ENCODE measurements at regions not wholly inside any gene's neighbourhood (a gene's known extent, or its start where the extent isn't known, plus 50 kb on each side); places are given as distances from the start of the nearest gene placed in this dataset.
A peak's percentile ranks its signal among the peaks of the same experiment; 100 is the strongest.

GRCh38 chr16:87230571-87230970 is 86.6 kb downstream of the C16orf95 start:
- no peak for DNase-seq (ENCODE audit: low spot score)

GRCh38 chr16:87231295-87231694 is 85.9 kb downstream of the C16orf95 start:
- no peak for DNase-seq (ENCODE audit: low spot score)

GRCh38 chr16:87231911-87232310 is 85.3 kb downstream of the C16orf95 start:
- no peak for DNase-seq (ENCODE audit: low spot score)

GRCh38 chr16:87233928-87234327 is 83.3 kb downstream of the C16orf95 start:
- DNase-seq (ENCODE audit: low spot score), result peak; percentile 45

GRCh38 chr16:87234601-87235000 is 82.6 kb downstream of the C16orf95 start:
- no peak for DNase-seq (ENCODE audit: low spot score)

GRCh38 chr16:87235810-87236515 is 81.2 kb downstream of the C16orf95 start:
- DNase-seq (ENCODE audit: low spot score), result no peak

GRCh38 chr16:87236516-87237115 is 80.6 kb downstream of the C16orf95 start:
- DNase-seq (ENCODE audit: low spot score), result no peak

- no peak for DNase-seq (ENCODE audit: low spot score)
These were observed 78.9 kb downstream of the C16orf95 start for GRCh38 chr16:87238361-87238715.

GRCh38 chr16:87239545-87239944 is 77.6 kb downstream of the C16orf95 start:
- DNase-seq (ENCODE audit: low spot score), result no peak

GRCh38 chr16:87240211-87241136 is 76.7 kb downstream of the C16orf95 start:
- DNase-seq (ENCODE audit: low spot score), result peak; percentile 23

- DNase-seq (ENCODE audit: low spot score), result no peak
These were observed 75.9 kb downstream of the C16orf95 start for GRCh38 chr16:87241137-87241771.

GRCh38 chr16:87243478-87243877 is 73.7 kb downstream of the C16orf95 start:
- no peak for DNase-seq (ENCODE audit: low spot score)

GRCh38 chr16:87244636-87245197 is 72.5 kb downstream of the C16orf95 start:
- DNase-seq (ENCODE audit: low spot score), result no peak

- DNase-seq (ENCODE audit: low spot score), result no peak
These were observed 71.7 kb downstream of the C16orf95 start for GRCh38 chr16:87245511-87245910.

- no peak for DNase-seq (ENCODE audit: low spot score)
These were observed 70.7 kb downstream of the C16orf95 start for GRCh38 chr16:87246269-87247065.

GRCh38 chr16:87248714-87249113 is 68.5 kb downstream of the C16orf95 start:
- DNase-seq (ENCODE audit: low spot score), result no peak

- no peak for DNase-seq (ENCODE audit: low spot score)
These were observed 67.8 kb downstream of the C16orf95 start for GRCh38 chr16:87249425-87249824.

- DNase-seq (ENCODE audit: low spot score), result no peak
These were observed 66.7 kb downstream of the C16orf95 start for GRCh38 chr16:87250431-87250960.

GRCh38 chr16:87252269-87252970 is 64.8 kb downstream of the C16orf95 start:
- no peak for DNase-seq (ENCODE audit: low spot score)

Data from AG08396 (cell line).